ENCODE measurements at regions not wholly inside any gene's neighbourhood (a gene's known extent, or its start where the extent isn't known, plus 50 kb on each side); places are given as distances from the start of the nearest gene placed in this dataset.

DNA sequence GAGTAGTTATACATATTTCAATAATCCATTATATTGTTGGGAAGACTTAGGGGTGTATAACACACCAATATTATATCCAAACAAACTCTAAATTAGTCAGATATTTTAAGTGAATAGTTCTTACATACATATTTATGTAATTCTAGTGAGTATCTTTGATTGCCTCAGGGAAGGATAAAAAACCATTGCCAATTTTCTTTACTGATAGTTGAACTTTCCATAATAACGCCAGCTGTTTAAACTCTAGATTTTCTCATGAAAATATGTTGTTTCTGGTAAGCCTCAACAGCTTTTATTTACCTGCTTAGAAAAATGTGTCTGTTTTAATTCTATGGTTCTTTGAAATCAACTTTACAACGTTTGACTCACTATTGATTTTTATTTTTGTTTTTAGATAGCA is 959.6 kb upstream of the NOVA1 start:
- Histone ChIP-seq H4K20me1 (ENCODE audit: low read depth, low read length) (no peaks in the 10 kb centered on the region), H3K27me3 (ENCODE audit: low read length) (no peaks in the 10 kb centered on the region), H2AFZ (ENCODE audit: low read depth, low read length, severe bottlenecking) (no peak overlapping the region), H3K4me3 (ENCODE audit: insufficient read depth, low read length, poor library complexity, severe bottlenecking) (no peak overlapping the region), H3F3A (ENCODE audit: insufficient read depth) (no peaks in the 10 kb centered on the region), H3K9me2 (replicated peaks; ENCODE audit: insufficient read depth, low read length) (no peaks in the 10 kb centered on the region), H3K27ac (ENCODE audit: low read depth, low read length) (no peak overlapping the region), H3K9ac (ENCODE audit: low read length) (no peak overlapping the region), H3K79me2 (ENCODE audit: insufficient read depth, low read length) (no peaks in the 10 kb centered on the region), H3K4me2 (ENCODE audit: low read depth, low read length, poor library complexity, severe bottlenecking) (no peak overlapping the region), H3K36me3 (ENCODE audit: low read length) (no peaks in the 10 kb centered on the region), H3K9me3 (ENCODE audit: insufficient read depth, low read length) (peaks cover 3% of the 10 kb centered on the region; the same call in 1 of the 2 replicates)
- TF ChIP-seq, protein P1, sequence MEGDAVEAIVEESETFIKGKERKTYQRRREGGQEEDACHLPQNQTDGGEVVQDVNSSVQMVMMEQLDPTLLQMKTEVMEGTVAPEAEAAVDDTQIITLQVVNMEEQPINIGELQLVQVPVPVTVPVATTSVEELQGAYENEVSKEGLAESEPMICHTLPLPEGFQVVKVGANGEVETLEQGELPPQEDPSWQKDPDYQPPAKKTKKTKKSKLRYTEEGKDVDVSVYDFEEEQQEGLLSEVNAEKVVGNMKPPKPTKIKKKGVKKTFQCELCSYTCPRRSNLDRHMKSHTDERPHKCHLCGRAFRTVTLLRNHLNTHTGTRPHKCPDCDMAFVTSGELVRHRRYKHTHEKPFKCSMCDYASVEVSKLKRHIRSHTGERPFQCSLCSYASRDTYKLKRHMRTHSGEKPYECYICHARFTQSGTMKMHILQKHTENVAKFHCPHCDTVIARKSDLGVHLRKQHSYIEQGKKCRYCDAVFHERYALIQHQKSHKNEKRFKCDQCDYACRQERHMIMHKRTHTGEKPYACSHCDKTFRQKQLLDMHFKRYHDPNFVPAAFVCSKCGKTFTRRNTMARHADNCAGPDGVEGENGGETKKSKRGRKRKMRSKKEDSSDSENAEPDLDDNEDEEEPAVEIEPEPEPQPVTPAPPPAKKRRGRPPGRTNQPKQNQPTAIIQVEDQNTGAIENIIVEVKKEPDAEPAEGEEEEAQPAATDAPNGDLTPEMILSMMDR (IDR thresholded peaks at IDR 0.05; ENCODE audit: insufficient read depth, low read length, poor library complexity, severe bottlenecking), result no peak
- TF ChIP-seq EZH2phosphoT487 (conservative IDR thresholded peaks at IDR 0.05; ENCODE audit: low read length), result no peak

- TF ChIP-seq, protein P1 (IDR thresholded peaks at IDR 0.05; ENCODE audit: insufficient read depth, low read length, poor library complexity, severe bottlenecking), result no peak
- no peak for TF ChIP-seq EZH2phosphoT487 (conservative IDR thresholded peaks at IDR 0.05; ENCODE audit: low read length)
- H3K36me3 ChIP-seq (ENCODE audit: low read length), result no peaks in the 10 kb centered on the region
- no peak overlapping the region for H3K27ac ChIP-seq (ENCODE audit: low read depth, low read length)
- H2AFZ ChIP-seq (ENCODE audit: low read depth, low read length, severe bottlenecking), result no peak overlapping the region
- H3K4me3 ChIP-seq (ENCODE audit: insufficient read depth, low read length, poor library complexity, severe bottlenecking), result no peak overlapping the region
- H3K79me2 ChIP-seq (ENCODE audit: insufficient read depth, low read length), result no peaks in the 10 kb centered on the region
- H3K27me3 ChIP-seq (ENCODE audit: low read length), result no peaks in the 10 kb centered on the region
- H3F3A ChIP-seq (ENCODE audit: insufficient read depth), result no peaks in the 10 kb centered on the region
- H4K20me1 ChIP-seq (ENCODE audit: low read depth, low read length), result no peaks in the 10 kb centered on the region
- no peaks in the 10 kb centered on the region for H3K9me2 ChIP-seq (replicated peaks; ENCODE audit: insufficient read depth, low read length)
- H3K9me3 ChIP-seq (ENCODE audit: insufficient read depth, low read length), result peaks cover 3% of the 10 kb centered on the region; the same call in 1 of the 2 replicates
- no peak overlapping the region for H3K4me2 ChIP-seq (ENCODE audit: low read depth, low read length, poor library complexity, severe bottlenecking)
- H3K9ac ChIP-seq (ENCODE audit: low read length), result no peak overlapping the region
These were observed 962.0 kb upstream of the NOVA1 start for GRCh38 chr14:27559848-27560247.

GRCh38 chr14:27566843-27567382 is 969.1 kb upstream of the NOVA1 start:
- Histone ChIP-seq H3F3A (ENCODE audit: insufficient read depth) (no peaks in the 10 kb centered on the region), H3K4me2 (ENCODE audit: low read depth, low read length, poor library complexity, severe bottlenecking) (no peak overlapping the region)
- TF ChIP-seq EZH2phosphoT487 (conservative IDR thresholded peaks at IDR 0.05; ENCODE audit: low read length), result no peak
- TF ChIP-seq, protein P1 (IDR thresholded peaks at IDR 0.05; ENCODE audit: insufficient read depth, low read length, poor library complexity, severe bottlenecking), result no peak

More at GRCh38 chr14:27566843-27567382, 969.1 kb upstream of the NOVA1 start:
- no peaks in the 10 kb centered on the region for H3K9me3 ChIP-seq (ENCODE audit: insufficient read depth, low read length)
- no peak overlapping the region for H3K27ac ChIP-seq (ENCODE audit: low read depth, low read length)
- H3K79me2 ChIP-seq (ENCODE audit: insufficient read depth, low read length), result no peaks in the 10 kb centered on the region
- H3K36me3 ChIP-seq (ENCODE audit: low read length), result no peaks in the 10 kb centered on the region
- H3K4me3 ChIP-seq (ENCODE audit: insufficient read depth, low read length, poor library complexity, severe bottlenecking), result no peak overlapping the region
- H3K9ac ChIP-seq (ENCODE audit: low read length), result no peak overlapping the region
- no peaks in the 10 kb centered on the region for H4K20me1 ChIP-seq (ENCODE audit: low read depth, low read length)
- no peak overlapping the region for H2AFZ ChIP-seq (ENCODE audit: low read depth, low read length, severe bottlenecking)
- no peaks in the 10 kb centered on the region for H3K9me2 ChIP-seq (replicated peaks; ENCODE audit: insufficient read depth, low read length)
- H3K27me3 ChIP-seq (ENCODE audit: low read length), result no peaks in the 10 kb centered on the region

Measured in SU-DHL-6 (cell line).